Fibroblast of skin of left quadriceps (primary cell): ENCODE measurements at regions not wholly inside any gene's neighbourhood (a gene's known extent, or its start where the extent isn't known, plus 50 kb on each side); places are given as distances from the start of the nearest gene placed in this dataset.
A peak's percentile ranks its signal among the peaks of the same experiment; 100 is the strongest.

ENCODE experiments used
- DNase-seq, 2 experiments: peaks; one replicate each; pipeline ENCODE4 v3.0.0-alpha.2; 2013; ENCODE audit warnings: low read depth in 2 of 2

DNA sequence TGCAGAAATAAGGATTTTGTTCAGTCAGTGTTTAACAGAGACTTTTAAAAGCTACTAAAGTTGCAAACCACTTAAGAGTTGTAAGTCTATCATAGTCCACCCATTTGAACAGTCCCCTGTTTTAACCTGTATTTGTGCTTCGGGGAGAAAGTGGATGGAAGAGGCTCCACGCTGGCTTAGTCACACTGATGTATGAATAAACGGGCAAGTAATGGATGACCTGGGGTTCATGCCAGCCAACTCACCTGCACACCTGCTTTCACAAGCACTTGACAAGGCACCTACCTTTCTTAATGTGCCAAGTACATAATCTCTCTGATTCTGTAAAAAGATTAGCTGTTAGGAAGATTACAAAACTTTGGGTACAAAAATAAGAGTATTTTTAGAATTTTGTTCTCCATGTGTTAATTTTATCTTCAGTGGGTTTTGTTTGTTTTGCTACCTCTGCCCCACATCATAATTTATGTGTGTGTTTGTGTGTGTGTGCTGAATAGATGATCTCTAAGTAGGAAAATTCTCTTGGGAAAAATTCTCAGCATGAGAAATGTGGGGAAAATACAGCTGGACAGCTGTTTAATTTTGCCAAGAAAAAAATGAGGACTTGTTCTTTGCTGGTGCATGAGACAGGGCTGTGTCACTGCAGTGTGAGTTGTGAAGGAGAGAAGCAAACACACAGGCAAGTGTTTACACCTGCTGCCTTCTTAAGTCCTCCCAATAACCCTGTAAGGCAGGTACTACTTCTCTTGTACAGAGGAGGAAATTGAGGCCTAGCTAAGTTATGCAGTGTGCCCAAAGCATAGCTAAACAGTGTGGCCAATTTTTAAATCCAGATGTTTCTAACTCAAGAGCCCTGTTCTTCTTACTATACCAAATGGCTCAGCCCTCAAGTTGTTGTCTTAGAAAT lies 181.2 kb upstream of the IL12A start:
- DNase-seq: no peak

DNA sequence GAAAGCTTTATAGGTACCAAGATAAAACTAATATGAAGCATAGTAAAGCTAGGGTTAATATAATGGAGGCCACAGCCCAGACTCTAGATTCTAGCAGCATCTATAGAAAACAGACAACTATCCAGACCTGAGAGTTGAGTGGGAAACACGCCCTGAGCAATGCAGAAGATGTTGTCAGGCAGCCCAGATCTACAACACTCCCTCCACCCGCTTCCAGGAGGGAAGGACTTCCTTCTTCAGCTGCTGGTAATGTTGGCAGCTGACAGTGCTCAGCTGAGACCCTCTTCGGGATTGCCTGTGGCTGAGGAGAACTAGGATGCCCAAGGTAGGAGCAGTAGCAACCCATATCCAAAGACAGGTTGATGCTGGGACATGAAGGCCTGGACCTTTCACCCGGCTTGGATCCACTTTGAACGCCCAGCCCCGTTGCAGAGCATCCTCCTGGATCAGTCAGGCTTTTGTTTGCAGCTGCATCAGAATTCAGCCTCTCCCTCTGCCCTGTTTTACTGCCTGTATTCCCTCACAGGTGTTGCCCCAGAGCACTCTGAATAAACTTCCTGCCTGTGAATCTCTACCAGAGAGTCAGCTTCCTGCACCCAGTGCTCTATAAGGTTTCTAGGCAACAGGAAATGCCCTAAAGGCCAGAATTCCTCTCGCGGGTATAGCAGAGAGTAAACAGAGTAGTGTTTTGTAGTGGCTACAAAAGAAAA lies 174.7 kb upstream of the IL12A start:
- no peak for DNase-seq

DNA sequence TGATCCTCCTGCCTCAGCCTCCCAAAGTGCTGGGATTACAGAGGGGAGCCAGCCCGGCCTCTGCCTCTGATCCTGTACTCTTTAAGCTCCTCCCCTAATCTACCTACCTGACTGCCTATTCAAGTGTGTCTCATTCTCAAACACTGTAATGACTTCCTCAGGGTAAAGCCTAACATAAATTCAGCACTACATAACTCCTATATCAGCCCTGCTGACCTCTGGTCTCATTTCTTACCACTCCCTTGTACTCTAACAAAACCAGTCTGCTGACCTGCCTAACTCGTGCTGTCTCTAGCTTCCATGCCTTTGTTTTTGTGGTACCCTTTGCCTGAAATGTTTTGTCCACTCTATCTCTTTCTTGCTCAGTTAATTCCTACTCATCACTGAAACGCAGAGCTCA lies 172.1 kb upstream of the IL12A start:
- no peak for DNase-seq

DNA sequence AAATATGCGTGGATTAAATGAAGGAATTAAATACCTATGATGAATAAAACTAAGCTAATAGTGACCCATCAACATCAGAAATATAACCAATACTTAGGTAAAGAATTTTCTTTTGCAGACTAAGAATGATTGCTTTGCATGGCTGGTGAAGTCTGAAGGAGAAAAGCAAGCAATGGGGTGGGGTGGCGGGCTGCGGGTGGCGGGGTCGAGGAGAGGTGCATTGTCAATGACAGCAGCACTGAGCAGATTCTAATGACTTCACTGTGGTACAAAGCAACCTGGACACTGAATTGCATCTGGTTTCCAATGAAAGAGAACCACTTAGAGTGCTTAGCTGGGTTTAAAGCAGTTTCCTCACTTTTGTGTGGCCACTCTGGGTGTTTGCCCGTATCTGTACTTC lies 171.5 kb upstream of the IL12A start:
- no peak for DNase-seq

DNA sequence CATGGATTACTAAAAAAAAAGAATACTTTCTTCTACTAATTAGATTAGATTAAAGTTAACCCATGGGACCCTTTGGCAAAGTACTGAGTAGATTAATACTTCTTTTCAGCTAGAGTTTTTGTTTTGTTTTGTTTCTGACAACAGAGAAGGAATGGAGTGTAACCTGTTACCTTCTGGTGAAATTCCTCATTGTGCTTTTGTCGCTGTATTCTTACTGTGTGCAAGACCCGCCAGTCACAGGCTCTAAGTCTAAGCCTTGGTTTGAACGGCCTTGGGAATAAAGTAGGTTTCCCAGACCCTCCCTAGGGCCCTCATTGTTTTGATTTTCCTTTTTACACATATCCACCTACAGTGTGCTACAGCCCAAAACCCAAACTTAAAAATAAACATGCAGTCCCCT lies 171.1 kb upstream of the IL12A start:
- no peak for DNase-seq

DNA sequence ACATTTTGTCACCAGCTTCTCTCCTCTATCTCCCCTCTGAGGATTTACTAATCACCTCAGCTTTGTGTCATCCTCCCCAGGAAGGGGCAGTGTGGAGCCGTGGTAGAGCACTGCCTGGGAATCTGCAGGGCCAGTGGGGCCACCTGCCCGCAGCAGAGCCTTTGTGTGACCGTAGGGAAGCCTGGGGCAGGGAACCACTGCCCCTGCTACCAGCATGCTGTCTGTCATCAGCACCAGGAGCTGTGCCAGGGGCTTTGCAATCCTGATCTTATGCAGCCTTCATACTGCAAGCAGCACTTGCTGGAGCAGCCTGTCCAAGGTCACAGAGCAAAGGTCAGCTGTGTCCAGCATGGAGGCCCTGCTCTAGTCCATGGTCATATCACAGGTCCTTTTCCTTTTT lies 170.2 kb upstream of the IL12A start:
- DNase-seq: no peak

DNA sequence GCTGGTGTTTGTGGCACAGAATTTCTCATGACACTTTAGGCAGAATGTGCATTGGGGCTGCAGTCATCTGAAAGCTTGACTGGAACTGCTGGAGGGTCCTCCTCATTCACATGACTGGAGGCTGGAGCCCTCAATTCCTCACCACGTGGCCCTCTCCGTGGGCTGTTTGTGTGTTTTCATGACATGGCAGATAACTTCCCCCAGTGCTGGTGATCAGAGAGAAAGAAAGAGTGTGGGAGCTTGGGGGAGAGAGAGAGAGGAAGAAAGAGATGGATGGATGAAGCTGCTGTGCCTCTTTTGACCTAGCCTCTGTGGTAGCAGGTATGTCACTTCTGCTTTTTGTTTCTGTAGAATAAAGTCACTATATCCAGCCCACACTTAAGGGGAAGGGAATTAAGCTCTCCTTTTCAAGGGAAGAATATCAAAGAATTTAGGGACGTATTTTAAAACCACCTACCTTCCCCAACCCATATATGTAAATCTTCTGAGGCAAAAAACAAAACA lies 169.6 kb upstream of the IL12A start:
- DNase-seq: no peak

DNA sequence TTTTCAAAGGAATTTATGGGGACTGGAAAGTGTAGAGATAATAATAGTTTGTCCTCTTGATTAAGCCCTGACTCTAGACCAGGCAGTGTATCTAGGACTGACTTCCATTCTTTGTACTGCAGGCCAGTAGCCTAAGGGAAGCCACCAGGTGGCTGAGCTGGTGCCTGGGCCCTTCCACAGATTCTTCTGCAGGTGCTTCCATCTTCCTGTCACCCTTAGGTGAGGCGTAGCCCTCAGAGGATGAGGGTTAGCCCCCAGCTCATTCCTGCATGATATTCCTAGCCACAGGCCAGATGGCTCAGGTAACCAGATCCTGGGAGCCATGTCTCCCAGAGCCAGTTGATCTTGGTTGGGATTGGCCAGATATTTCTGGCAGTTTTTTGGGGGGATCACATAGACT lies 169.0 kb upstream of the IL12A start:
- DNase-seq: no peak

DNA sequence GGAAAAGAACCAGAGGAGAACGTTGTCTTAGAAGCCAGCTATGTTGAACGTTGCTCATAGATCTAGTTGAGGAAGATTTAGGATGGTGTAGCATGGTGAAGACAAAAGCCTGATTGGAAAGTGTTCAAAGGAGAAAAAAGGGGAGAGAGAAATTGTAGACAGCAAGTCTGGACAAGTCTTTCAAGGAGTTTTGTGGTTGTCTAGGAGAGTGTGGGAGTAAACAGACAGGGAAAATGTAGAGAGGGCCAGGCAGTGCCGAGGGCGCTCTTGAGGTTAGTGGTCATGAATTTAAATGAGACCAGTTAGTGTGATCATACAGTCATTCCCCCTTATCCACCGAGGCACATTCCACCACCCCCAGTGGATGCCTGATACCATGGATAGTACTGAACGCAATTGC lies 167.5 kb upstream of the IL12A start:
- no peak for DNase-seq

DNA sequence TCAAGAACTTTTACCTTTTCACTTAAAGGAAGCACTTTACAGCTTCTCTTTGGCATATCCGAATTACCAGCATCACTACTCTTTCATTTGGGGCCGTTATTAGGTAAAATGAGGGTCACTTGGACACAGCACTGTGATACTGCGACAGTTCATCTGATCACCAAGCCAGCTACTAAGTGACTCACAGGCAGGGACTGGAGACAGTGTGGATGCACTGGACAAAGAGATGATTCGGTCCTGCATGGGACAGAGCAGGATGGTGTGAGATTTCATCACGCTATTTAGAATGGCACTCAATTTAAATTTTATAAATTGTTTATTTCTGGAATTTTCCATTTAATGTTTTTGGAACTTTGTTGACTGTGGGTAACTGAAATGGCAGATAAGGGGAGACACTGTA lies 166.9 kb upstream of the IL12A start:
- no peak for DNase-seq

DNA sequence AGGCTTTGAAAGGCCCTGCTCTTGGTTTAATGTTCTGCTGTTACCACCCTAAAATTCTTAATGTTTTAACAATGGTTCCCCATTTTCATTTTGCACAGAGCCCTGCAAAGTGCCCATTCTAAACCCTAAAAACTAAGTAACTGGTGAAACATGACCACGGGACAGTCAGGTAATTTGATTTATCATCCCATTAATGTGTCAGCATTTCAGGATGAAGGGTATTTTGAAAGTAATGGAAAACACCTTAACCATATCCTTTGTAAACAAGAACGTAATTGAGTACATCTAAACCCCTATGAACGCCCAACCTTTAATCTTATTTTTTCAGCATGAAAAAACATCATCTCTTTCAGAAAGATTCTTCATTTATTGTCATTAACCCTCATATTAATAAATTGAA lies 164.9 kb upstream of the IL12A start:
- no peak for DNase-seq

DNA sequence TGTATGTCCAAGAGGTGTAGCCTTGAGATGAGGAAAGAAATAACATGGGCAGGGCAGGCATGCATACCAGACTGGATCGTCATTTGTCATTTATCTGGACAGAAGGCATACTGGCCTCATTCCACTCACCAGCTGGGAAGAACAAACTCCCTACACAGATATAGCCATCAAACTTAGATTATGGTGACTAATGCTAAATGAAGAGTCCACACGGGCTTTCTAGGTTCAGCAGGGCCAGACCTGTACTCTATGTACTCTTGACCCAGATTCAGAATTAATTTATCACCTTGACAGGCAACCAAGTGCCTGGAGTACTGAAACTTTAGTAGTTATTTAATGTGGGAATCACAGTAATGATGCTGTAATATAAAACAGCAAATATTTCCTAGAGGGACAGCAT lies 164.3 kb upstream of the IL12A start:
- DNase-seq: no peak

DNA sequence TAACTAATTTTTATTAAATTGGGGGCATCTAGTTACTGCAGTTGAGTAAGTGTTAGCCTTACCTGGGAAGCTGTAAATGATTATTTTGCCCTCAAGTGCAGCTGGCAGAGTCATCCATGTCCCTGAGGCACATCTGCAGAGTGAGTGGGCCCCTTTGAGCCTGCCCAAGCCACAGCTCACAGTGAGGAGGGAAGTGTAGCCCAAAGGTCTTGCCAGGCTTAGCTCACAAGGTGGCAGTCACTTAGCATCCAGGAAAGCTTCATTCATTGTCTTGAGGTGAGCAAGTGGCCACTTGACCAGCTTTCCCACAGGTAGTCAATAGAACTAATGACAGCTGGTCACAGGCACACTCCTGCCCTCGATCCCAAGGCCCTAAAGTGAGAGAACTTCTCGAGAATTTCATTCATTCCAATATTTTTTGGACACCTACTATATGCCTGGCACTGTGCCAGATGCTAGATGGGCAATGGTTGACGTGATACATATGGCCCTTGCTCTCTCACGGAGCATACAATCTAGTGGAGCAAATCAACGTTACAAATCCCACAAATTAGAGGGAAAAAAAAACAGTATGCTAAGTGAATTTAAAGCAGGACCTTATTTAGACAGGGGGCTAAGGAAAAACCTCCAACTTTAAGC lies 163.3 kb upstream of the IL12A start:
- DNase-seq: no peak

DNA sequence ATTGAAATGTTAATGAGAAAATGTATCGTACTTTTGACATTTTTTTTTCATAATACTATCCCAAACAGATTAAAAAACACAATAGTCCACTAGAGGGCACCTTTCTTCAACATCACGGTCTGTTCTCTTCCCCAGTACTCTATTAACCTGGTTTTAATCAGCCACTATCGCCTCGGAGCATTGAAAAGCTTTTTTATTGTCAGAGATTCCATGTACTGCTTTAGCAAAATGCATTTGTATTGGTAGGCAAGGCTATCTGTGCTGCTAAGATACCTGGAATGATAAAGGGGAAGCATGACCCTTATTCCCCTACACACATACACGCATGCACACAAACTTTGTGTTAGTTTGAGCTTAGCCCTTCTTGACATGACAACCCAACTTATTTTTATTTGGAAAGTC lies 160.1 kb upstream of the IL12A start:
- peak; percentile 62 to 64 for DNase-seq

DNA sequence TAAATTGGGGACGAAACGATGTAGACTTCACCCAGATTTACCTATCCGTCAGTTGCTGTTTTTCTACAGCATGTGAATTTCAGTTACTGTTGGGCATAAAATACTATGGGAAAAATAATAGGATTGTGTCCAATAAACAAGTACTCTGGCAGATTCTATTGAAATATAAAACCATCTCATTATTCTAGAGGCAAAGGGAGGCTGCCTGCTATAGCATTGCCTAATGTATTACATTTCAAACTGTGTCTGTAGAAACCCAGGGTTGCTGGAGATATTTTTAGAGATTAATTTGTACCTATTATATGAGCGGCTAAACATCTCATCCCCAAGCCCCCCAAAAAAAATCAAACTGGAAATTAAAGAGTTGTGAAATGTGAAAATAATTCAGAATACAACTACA lies 159.6 kb upstream of the IL12A start:
- DNase-seq: no peak

DNA sequence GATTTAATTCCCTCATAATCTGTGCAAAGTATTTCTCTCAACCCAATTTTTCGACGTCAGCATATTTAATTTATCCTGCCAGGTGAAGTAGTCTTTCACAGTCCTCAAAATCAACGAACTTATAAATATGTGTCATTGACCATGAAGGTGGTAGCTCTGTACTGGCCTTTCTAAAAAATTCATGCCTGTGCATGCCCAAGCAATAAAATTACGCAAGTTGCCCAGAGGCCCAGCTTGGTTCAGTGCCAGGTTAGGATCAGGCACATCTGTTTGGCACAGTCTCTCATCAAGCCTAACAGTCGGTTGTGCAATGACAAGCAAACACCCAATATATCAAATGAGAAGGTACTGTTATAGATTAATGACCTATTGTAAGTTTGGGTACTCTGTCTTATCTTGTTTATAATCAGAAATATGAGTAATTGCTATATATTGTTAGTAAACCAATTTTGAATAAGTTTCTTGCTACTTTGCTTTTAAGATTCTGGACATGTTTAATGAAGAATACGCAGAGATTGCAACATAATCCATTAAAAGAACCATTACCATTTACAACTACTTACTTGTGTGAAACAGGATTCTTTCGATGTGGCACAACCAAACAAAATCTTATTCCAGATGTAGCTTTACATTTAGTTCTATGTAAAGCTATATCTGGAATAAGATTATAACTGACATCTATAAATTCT lies 159.0 kb upstream of the IL12A start:
- DNase-seq: peak; percentile 65 to 67

DNA sequence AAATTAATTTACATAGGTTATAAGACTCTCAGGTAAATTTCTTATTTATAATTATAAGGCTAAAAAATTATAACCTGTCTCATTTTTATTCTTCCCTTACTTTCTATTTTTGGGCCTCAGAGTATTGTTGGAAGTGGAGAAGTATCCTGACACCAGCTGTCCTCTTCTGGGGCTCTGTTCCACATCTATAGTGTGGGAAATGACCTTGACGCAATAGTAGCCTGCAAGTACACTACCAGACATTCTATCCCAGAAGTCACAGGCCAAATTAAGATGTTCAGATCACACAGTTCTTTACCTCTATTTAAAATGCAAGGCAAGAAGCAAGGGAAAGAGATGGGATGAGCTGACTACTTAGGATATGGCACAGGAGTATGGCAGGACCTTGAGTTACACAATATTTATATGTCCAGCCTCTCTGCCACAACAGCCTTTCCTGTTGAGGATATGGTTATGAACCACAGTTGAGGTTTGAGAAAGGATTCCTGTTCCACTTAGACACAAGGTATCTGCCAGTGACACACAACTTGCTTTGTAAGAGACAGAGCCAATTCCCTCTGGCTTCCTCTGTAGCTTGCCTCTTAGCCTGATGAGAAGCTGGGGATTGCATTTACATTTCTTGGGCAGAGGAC lies 158.0 kb upstream of the IL12A start:
- DNase-seq: no peak

DNA sequence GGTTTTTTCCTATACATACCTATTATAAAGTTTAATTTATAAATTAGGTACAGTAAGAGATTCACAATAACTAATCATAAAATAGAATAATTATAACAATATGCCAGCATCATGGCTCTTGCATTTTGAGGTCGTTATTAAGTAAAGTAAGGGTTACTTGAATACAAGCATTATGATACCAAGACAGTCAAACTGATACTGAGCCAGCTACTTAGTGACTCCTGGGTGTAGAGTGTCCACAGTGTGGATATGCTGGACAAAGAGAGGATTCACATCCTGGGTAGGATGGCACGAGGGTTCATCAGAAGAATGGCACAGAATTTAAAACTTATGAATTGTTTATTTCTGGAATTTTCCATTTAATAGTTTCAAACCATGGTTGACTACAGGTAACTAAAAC lies 157.2 kb upstream of the IL12A start:
- DNase-seq: no peak

DNA sequence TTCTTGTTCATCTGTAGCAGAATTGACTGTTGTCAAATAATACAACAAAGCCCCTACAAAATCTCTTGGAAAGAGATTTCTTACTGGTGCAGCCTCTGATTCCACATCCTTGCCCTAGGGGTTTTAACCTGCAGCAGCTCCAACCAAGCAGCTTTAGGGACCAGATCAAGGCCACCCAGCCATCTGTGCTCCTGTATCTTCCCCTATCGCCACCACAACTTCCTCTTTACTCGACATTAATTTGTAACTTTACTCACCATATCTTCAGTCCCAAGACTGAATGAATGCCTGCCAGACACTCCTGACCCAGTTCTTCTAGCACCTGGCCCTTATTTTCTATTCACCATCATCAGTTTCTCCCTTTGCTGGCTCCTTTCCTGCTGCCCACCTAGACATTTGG lies 156.6 kb upstream of the IL12A start:
- no peak for DNase-seq

DNA sequence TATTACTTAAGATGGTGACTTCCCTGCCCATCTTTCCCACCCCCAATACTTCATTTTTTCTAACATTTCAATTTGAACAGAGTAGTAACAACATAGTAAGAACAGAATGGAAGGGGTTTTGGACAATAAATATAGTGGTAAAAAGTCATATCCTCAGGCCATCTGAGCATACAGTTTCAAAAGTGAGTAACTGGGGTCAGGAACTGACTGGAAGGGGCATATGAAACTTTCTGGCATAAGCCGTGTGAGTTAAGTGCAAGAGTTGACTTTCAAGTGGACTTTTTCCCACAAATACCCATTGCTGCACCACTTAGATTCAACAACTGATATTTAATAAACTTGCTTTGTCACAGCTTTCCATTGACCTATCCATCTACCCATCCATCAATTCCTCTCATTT lies 153.5 kb upstream of the IL12A start:
- DNase-seq: no peak

DNA sequence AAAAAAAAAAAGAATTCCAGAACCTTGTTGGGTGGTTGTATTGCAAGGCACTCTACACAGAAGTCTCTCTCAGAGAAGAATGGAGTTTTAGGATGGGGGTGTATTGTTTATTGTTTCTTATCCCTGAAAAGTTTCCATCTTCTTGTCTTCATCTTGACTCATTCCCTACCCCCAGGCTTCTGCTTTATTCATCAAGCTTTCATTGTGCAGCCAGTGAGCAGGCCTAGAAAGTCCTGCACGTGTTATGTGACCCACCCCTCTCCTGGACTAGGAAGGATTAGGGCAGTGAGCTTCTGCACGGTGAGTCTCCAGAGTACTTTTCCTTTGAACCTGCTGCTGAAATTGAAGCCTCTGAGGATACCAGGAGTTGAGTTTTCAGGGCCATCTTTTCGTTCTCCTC lies 150.9 kb upstream of the IL12A start:
- DNase-seq: no peak

DNA sequence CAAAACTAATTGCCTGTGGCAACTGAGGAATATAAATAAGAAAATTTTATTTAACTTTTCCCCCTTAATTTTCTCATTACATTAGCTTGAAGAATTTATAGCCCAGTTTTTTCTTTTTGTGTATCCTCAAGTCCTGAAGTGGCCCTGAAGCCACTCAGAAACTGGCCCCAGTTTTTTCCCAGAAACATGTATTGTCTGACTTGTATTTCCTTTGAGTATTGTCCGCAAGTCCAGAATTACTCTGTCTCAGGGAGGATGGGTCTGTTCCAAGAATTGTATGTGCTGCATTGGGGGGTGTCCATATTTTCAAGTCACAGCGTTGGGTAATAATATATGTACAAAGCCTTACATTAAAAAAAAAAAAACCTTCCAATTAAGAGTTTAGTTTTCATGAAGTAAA lies 149.7 kb upstream of the IL12A start:
- DNase-seq: no peak
